NB4 (cell line): ENCODE measurements at regions not wholly inside any gene's neighbourhood (a gene's known extent, or its start where the extent isn't known, plus 50 kb on each side); places are given as distances from the start of the nearest gene placed in this dataset.

ENCODE experiments used
- DNase-seq: peaks from one replicate; pipeline ENCODE4 v3.0.0; 2010; ENCODE audit warnings: low read depth
- H3K4me3 ChIP-seq: one replicate; pipeline ENCODE4 v1.5.1; 2011; ENCODE audit warnings: mild to moderate bottlenecking, low read depth, low read length, moderate library complexity
- CTCF ChIP-seq: IDR thresholded peaks from one replicate; pipeline ENCODE4 v1.5.1; 2012; ENCODE audit warnings: low read depth, low read length
- MYC ChIP-seq: IDR thresholded peaks from 2 replicates; pipeline ENCODE4 v1.6.1; 2011; ENCODE audit warnings: low read depth, low read length
- POLR2A ChIP-seq: IDR thresholded peaks from 2 replicates; pipeline ENCODE4 v1.6.1; 2011; ENCODE audit warnings: mild to moderate bottlenecking; ENCODE audit not compliant: insufficient read length; ENCODE audit errors: extremely low read depth
- TF ChIP-seq, protein P1 (sequence below): IDR thresholded peaks from 2 replicates; pipeline ENCODE4 v1.6.1; 2011; ENCODE audit warnings: low read depth, low read length

DNA sequence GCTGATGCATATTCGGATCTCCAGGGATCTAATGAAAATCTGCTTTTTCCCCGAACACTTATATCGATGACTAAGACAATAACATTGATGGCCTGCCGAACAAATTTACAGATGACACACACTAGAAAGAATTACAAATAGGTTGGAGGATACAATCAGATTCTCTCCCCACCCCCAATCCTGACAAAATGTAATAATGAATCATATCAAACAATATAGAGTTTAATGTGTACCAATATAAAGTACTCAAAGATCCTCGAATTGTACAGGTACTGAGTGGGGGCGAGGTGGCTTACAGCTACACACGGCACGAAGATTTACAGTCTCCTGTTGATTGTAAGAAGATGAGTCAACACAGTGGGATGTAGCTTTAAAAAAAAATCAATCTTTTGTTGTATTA is 182.7 kb upstream of the MKLN1 start:
- no peak overlapping the region for H3K4me3 ChIP-seq
- DNase-seq = no peak
- TF ChIP-seq CTCF (no peak), MYC (no peak)
- TF ChIP-seq, protein P1, sequence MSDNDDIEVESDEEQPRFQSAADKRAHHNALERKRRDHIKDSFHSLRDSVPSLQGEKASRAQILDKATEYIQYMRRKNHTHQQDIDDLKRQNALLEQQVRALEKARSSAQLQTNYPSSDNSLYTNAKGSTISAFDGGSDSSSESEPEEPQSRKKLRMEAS = no peak

GRCh38 chr7:131145770-131146169 is 181.9 kb upstream of the MKLN1 start:
- TF ChIP-seq MYC (no peak), POLR2A (no peak), CTCF (no peak)
- TF ChIP-seq, protein P1 = no peak
- DNase-seq = no peak
- H3K4me3 ChIP-seq = no peak overlapping the region

DNA sequence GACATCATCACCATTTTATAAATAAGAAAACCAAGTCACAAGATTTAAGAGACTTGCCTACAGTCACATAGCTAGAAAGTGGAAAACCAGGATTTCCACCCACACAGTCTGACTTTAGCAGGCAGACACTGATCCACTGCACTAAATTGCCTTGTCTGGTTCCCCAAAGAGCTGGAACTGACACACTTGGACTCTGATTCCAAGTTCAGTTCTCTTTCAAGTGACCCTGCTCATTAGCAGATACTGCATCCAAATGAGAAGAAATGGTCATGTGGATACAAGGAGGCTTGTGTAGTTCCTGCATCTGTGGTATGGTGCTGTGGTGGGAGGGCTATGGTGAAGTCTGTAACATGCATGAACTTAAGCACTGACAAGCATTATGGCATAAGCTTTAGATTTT is 180.1 kb upstream of the MKLN1 start:
- TF ChIP-seq CTCF (no peak), MYC (no peak), POLR2A (no peak)
- TF ChIP-seq, protein P1 = no peak
- no peak for DNase-seq
- H3K4me3 ChIP-seq = no peak overlapping the region

GRCh38 chr7:131148258-131148657 is 179.4 kb upstream of the MKLN1 start:
- TF ChIP-seq MYC (no peak), POLR2A (no peak), CTCF (no peak)
- TF ChIP-seq, protein P1 = no peak
- DNase-seq = no peak
- H3K4me3 ChIP-seq = no peak overlapping the region

- TF ChIP-seq, protein P1 = no peak
- TF ChIP-seq CTCF = no peak
- no peak for TF ChIP-seq POLR2A
- TF ChIP-seq MYC = no peak
- no peak overlapping the region for H3K4me3 ChIP-seq
- no peak for DNase-seq
Measured at GRCh38 chr7:131148708-131149428, 178.8 kb upstream of the MKLN1 start.
